Endothelial cell of umbilical vein (primary cell): ENCODE measurements at regions not wholly inside any gene's neighbourhood (a gene's known extent, or its start where the extent isn't known, plus 50 kb on each side); places are given as distances from the start of the nearest gene placed in this dataset.

Experiments used
- BruUV-seq: library from RNA; stranded (reverse); fragments of 400-500 nt; replicated peaks from 2 replicates; lab custom pipeline; 2021; lab: Mats Ljungman, UMichigan
- CTCF ChIA-PET: fragments of 300-600, 350-600 bp; sonication (Branson Sonifier 250); formaldehyde crosslinking; loops from one replicate; lab custom pipeline; 2021; ENCODE audit warnings: antibody characterized with exemption, inconsistent platforms; lab: Charles Lee
- POLR2A ChIA-PET: fragments of 300-600, 350-600 bp; sonication (Branson Sonifier 250); formaldehyde crosslinking; loops from one replicate; lab custom pipeline; 2021; ENCODE audit warnings: antibody characterized with exemption, inconsistent platforms; lab: Charles Lee
- DNase-seq: peaks from one replicate; pipeline ENCODE4 v3.0.0-alpha.2; 2011; ENCODE audit warnings: low read depth, low spot score
- FAIRE-seq: peaks from 2 replicates; lab custom pipeline; 2011; peaks lifted over from hg19 to GRCh38; lab: Jason Lieb, UNC
- H2AFZ ChIP-seq: 2 replicates; pipeline ENCODE4 v1.6.0; 2012; ENCODE audit warnings: low read depth, low read length, control low read depth, inconsistent platforms
- H3K27ac ChIP-seq: 2 replicates; pipeline ENCODE4 v1.5.1; 2011; ENCODE audit warnings: low read depth, mild to moderate bottlenecking, control low read depth, low read length, moderate library complexity; ENCODE audit not compliant: insufficient read depth
- H3K27me3 ChIP-seq, 2 experiments: 2 replicates each; pipeline versions ENCODE4 v1.6.0 to v1.6.1; 2011; ENCODE audit warnings: low read length in 2 of 2, mixed read lengths in 1 of 2; ENCODE audit not compliant: control insufficient read depth in 2 of 2, insufficient read depth in 2 of 2
- H3K36me3 ChIP-seq, 2 experiments: 2 replicates in 1 of 2; 3 replicates in 1 of 2; pipeline ENCODE4 v1.5.1; 2011; ENCODE audit warnings: low read length in 2 of 2, mild to moderate bottlenecking in 1 of 2, moderate library complexity in 1 of 2; ENCODE audit not compliant: control insufficient read depth in 2 of 2, insufficient read depth in 2 of 2; ENCODE audit errors: extremely low read depth in 1 of 2
- H3K4me1 ChIP-seq: 3 replicates; pipeline ENCODE4 v1.5.1; 2011; ENCODE audit warnings: mild to moderate bottlenecking, low read length; ENCODE audit not compliant: control insufficient read depth, insufficient read depth; ENCODE audit errors: extremely low read depth
- H3K4me2 ChIP-seq: 2 replicates; pipeline ENCODE4 v1.6.1; 2011; ENCODE audit warnings: low read length, control low read depth, mixed read lengths; ENCODE audit not compliant: insufficient read depth
- H3K4me3 ChIP-seq, 3 experiments: fragments of 200-600 bp in 1 of 3; sonication (generic), shearing (Covaris generic) in 1 of 3; replicated peaks in 1 of 3; 2 replicates each; pipeline ENCODE4 v1.5.1; 2011 to 2016; ENCODE audit warnings: control low read depth in 3 of 3, low read length in 3 of 3, mild to moderate bottlenecking in 2 of 3, inconsistent platforms in 1 of 3, low read depth in 1 of 3, moderate library complexity in 1 of 3; ENCODE audit not compliant: insufficient read depth in 1 of 3
- H3K79me2 ChIP-seq: 2 replicates; pipeline ENCODE4 v1.6.0; 2012; ENCODE audit warnings: low read length, inconsistent platforms; ENCODE audit not compliant: control insufficient read depth, insufficient read depth
- H3K9ac ChIP-seq: replicated peaks from 2 replicates; pipeline ENCODE3; 2011; ENCODE audit warnings: low read length, control low read depth; ENCODE audit not compliant: insufficient read depth; ENCODE audit errors: extremely low read depth
- H3K9me1 ChIP-seq: replicated peaks from 3 replicates; pipeline ENCODE4 v1.6.0; 2011; ENCODE audit warnings: mild to moderate bottlenecking, low read length; ENCODE audit not compliant: control insufficient read depth, insufficient read depth; ENCODE audit errors: extremely low read depth
- H3K9me3 ChIP-seq: replicated peaks from 2 replicates; pipeline ENCODE4 v1.5.1; 2012; ENCODE audit warnings: low read length, inconsistent platforms; ENCODE audit not compliant: control insufficient read depth, insufficient read depth
- H4K20me1 ChIP-seq: replicated peaks from 2 replicates; pipeline ENCODE3; 2011; ENCODE audit warnings: mild to moderate bottlenecking, low read length; ENCODE audit not compliant: control insufficient read depth, insufficient read depth; ENCODE audit errors: extremely low read depth
- CTCF ChIP-seq, 2 donors: IDR thresholded peaks; 1 replicate in 1 of 2; 2 replicates in 1 of 2; pipeline ENCODE4 v1.5.1; 2011; ENCODE audit warnings: low read length in 2 of 2, mild to moderate bottlenecking in 2 of 2, moderate library complexity in 2 of 2, control low read depth in 1 of 2, inconsistent platforms in 1 of 2, low read depth in 1 of 2; ENCODE audit not compliant: insufficient read depth in 1 of 2; ENCODE audit errors: extremely low read depth in 1 of 2
- EZH2 ChIP-seq: IDR thresholded peaks from 2 replicates; pipeline ENCODE4 v1.6.1; 2012; ENCODE audit warnings: borderline replicate concordance, low read depth, mild to moderate bottlenecking, moderate library complexity, low read length, inconsistent platforms; ENCODE audit not compliant: severe bottlenecking
- FOS ChIP-seq: IDR thresholded peaks from 2 replicates; pipeline ENCODE4 v1.6.1; 2011; ENCODE audit warnings: mild to moderate bottlenecking, low read length, moderate library complexity, borderline replicate concordance; ENCODE audit not compliant: insufficient read depth
- GATA2 ChIP-seq: IDR thresholded peaks from 2 replicates; pipeline ENCODE4 v1.7.0; 2011; ENCODE audit warnings: low read depth, mild to moderate bottlenecking, moderate library complexity, mixed read lengths, low read length; ENCODE audit not compliant: insufficient read length, insufficient read depth
- JUN ChIP-seq: IDR thresholded peaks from 2 replicates; pipeline ENCODE4 v1.6.1; 2011; ENCODE audit warnings: borderline replicate concordance, low read depth; ENCODE audit not compliant: insufficient read length, insufficient read depth
- MAX ChIP-seq: IDR thresholded peaks from 2 replicates; pipeline ENCODE4 v1.6.1; 2011; ENCODE audit not compliant: insufficient read depth, insufficient read length
- MYC ChIP-seq: IDR thresholded peaks from one replicate; pipeline ENCODE4 v1.6.1; 2011; ENCODE audit warnings: mild to moderate bottlenecking, low read depth, low read length
- POLR2A ChIP-seq: IDR thresholded peaks from 2 replicates; pipeline ENCODE4 v1.6.1; 2012; ENCODE audit warnings: low read depth, mild to moderate bottlenecking, control low read depth, low read length
- POLR2AphosphoS5 ChIP-seq: IDR thresholded peaks from 2 replicates; pipeline ENCODE4 v1.6.1; 2012; ENCODE audit warnings: low read depth, mild to moderate bottlenecking, control low read depth, low read length, moderate library complexity; ENCODE audit not compliant: insufficient read depth
- dilution Hi-C: fragments of 300-500 bp; cut with MboI; formaldehyde crosslinking; loops from one replicate; pipeline ENCODE4 v1.15.0; 2019; ENCODE audit warnings: low sequenced_read_pairs; ENCODE audit not compliant: extremely low pct_ligation_motif_present
- intact Hi-C: fragments of 100-400 bp; cut with micrococcal nuclease; formaldehyde crosslinking; loops from one replicate; pipeline ENCODE4 v1.10.0; 2022

GRCh38 chr5:172535108-172535445, 80.8 kb upstream of the SH3PXD2B start:
- Histone ChIP-seq H3K9ac (no peak overlapping the region), H3K27me3 (peaks cover 0 to 2% of the 10 kb centered on the region in 2 experiments), H3K27ac (no peak overlapping the region), H3K9me3 (no peaks in the 10 kb centered on the region), H3K4me3 (no peak overlapping the region), H3K9me1 (no peaks in the 10 kb centered on the region), H3K4me2 (no peak overlapping the region), H3K36me3 (no peaks in the 10 kb centered on the region), H4K20me1 (no peaks in the 10 kb centered on the region), H2AFZ (no peak overlapping the region), H3K4me1 (no peaks in the 10 kb centered on the region), H3K79me2 (no peaks in the 10 kb centered on the region)
- intact Hi-C loops (no loop called here), dilution Hi-C loops (no loop called here)
- no peak for DNase-seq
- TF ChIP-seq MYC (no peak), EZH2 (no peak), JUN (no peak), FOS (no peak), GATA2 (no peak), POLR2AphosphoS5 (no peak), POLR2A (no peak), MAX (no peak), CTCF (IDR thresholded peaks at IDR 0.05; ENCODE audit: extremely low read depth in 1 of 2, insufficient read depth in 1 of 2, low read depth in 1 of 2, low read length in 2 of 2) (no peak)
- no TSS peak for BruUV-seq
- no peak for FAIRE-seq
- ChIA-PET CTCF (interaction anchor here (0.5 kb wide), 1 partner anchor 37 kb away, joined by 3 read pairs; no protein-coding TSS in a partner anchor), POLR2A (no interaction called here)
